Ascending aorta (tissue), 2 donors: ENCODE measurements at regions not wholly inside any gene's neighbourhood (a gene's known extent, or its start where the extent isn't known, plus 50 kb on each side); places are given as distances from the start of the nearest gene placed in this dataset.

Source experiments
- DNase-seq, 2 donors: peaks; one replicate each; pipeline ENCODE4 v3.0.0-alpha.2; 2019; ENCODE audit warnings: low spot score in 2 of 2
- H3K27ac ChIP-seq, 2 donors: fragments of 200-600 bp; sonication (generic); one replicate each; pipeline ENCODE4 v1.5.1; 2016 to 2017; ENCODE audit warnings: mild to moderate bottlenecking in 1 of 2
- H3K27me3 ChIP-seq: fragments of 200-600 bp; sonication (generic); one replicate; pipeline ENCODE4 v1.5.1; 2017
- H3K36me3 ChIP-seq, 2 donors: fragments of 200-600 bp; sonication (generic); one replicate each; pipeline ENCODE4 v1.5.1; 2016
- H3K4me1 ChIP-seq, 2 donors: fragments of 200-600 bp; sonication (generic); one replicate each; pipeline ENCODE4 v1.5.1; 2016 to 2017; ENCODE audit warnings: mild to moderate bottlenecking in 1 of 2
- H3K4me3 ChIP-seq, 2 donors: fragments of 200-600 bp; sonication (generic); one replicate each; pipeline ENCODE4 v1.5.1; 2016 to 2017; ENCODE audit warnings: mild to moderate bottlenecking in 1 of 2
- H3K9me3 ChIP-seq, 2 donors: fragments of 200-600 bp; sonication (generic); one replicate each; pipeline ENCODE4 v1.5.1; 2016
- intact Hi-C: fragments of 100-400 bp; cut with DNase I; formaldehyde crosslinking; loops from one replicate; pipeline ENCODE4 v1.15.1; 2023
- TF ChIP-seq, protein P1 (sequence below), 3 experiments: fragments of 200-600 bp in 2 of 3; fragments of 450-650 bp in 1 of 3; sonication (generic) in 2 of 3; IDR thresholded peaks; one replicate each; pipeline ENCODE4 v1.5.1; 2016 to 2019; ENCODE audit warnings: antibody characterized with exemption in 3 of 3, mild to moderate bottlenecking in 1 of 3, moderate library complexity in 1 of 3

DNA sequence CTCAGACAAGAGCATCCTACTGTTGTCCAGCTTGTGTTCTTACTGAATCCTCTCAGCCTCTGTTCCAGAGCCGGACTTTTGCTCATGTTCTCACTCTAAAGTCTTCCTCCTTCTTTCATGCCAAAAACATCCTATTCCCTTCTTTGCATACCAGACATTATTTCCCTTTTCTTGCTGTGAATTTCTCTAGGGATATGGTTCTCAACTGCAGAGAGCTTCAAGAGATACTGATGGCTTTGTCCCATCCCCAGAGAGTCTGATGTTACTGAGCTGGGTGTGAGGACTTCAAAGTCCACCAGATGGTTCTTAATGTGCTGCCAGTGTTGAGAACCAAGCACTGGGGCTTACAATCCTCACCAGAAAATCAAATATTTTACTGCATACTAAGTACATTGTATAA, 98.6 kb upstream of the FER start:
- Histone ChIP-seq H3K27me3 (no peaks in the 10 kb centered on the region), H3K4me1 (no peaks in the 10 kb centered on the region), H3K27ac (no peak overlapping the region), H3K4me3 (no peak overlapping the region), H3K9me3 (peaks cover 0 to 10% of the 10 kb centered on the region in 2 donors), H3K36me3 (no peaks in the 10 kb centered on the region)
- DNase-seq = no peak
- TF ChIP-seq, protein P1, sequence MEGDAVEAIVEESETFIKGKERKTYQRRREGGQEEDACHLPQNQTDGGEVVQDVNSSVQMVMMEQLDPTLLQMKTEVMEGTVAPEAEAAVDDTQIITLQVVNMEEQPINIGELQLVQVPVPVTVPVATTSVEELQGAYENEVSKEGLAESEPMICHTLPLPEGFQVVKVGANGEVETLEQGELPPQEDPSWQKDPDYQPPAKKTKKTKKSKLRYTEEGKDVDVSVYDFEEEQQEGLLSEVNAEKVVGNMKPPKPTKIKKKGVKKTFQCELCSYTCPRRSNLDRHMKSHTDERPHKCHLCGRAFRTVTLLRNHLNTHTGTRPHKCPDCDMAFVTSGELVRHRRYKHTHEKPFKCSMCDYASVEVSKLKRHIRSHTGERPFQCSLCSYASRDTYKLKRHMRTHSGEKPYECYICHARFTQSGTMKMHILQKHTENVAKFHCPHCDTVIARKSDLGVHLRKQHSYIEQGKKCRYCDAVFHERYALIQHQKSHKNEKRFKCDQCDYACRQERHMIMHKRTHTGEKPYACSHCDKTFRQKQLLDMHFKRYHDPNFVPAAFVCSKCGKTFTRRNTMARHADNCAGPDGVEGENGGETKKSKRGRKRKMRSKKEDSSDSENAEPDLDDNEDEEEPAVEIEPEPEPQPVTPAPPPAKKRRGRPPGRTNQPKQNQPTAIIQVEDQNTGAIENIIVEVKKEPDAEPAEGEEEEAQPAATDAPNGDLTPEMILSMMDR (IDR thresholded peaks at IDR 0.05) = no peak
- intact Hi-C loops = no loop called here

- Histone ChIP-seq H3K27me3 (no peaks in the 10 kb centered on the region), H3K4me1 (peaks cover 0 to 5% of the 10 kb centered on the region in 2 donors), H3K4me3 (no peak overlapping the region), H3K9me3 (peaks cover 0 to 8% of the 10 kb centered on the region in 2 donors), H3K27ac (no peak overlapping the region), H3K36me3 (no peaks in the 10 kb centered on the region)
- peak in 1 of 2 donors; percentile 69 for DNase-seq
- TF ChIP-seq, protein P1 (IDR thresholded peaks at IDR 0.05) = peak; percentile 25 to 74 (median 71)
- intact Hi-C loops = loop anchor here (5.0 kb wide), 1 partner anchor 85 kb away; no protein-coding TSS in a partner anchor
Measured at GRCh38 chr5:108642170-108642906, 105.4 kb upstream of the FER start.

DNA sequence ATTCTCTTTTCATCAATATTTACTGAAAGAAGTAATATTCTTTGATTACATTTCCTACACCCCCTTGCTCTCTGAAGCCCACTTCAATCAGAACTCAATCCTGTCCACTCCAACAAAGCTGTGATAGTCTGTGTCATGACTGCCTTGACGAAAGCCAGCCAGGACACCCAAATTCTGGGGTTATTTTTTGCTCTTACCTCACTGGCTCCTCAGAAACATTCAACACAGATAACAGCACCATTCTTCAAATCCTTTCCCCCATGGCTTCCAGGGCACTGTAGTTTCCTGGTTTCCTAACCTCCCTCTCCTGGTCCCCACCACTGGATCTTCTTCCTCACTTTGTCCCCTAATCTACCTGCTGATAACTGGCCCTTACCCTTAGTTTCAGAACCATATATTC, 106.1 kb upstream of the FER start:
- H3K27ac ChIP-seq = no peak overlapping the region
- TF ChIP-seq, protein P1 (IDR thresholded peaks at IDR 0.05) = no peak
- no peak for DNase-seq
- no peak overlapping the region for H3K4me3 ChIP-seq
- intact Hi-C loops = loop anchor here (5.0 kb wide), 1 partner anchor 86 kb away; no protein-coding TSS in a partner anchor
- peaks cover 0 to under 1% of the 10 kb centered on the region in 2 donors for H3K9me3 ChIP-seq
- H3K36me3 ChIP-seq = no peaks in the 10 kb centered on the region
- H3K27me3 ChIP-seq = no peaks in the 10 kb centered on the region
- H3K4me1 ChIP-seq = peaks cover 0 to 5% of the 10 kb centered on the region in 2 donors

- no peak overlapping the region for H3K27ac ChIP-seq
- no peaks in the 10 kb centered on the region for H3K9me3 ChIP-seq
- peaks cover 0 to 5% of the 10 kb centered on the region in 2 donors for H3K4me1 ChIP-seq
- TF ChIP-seq, protein P1 (IDR thresholded peaks at IDR 0.05) = no peak
- no peaks in the 10 kb centered on the region for H3K27me3 ChIP-seq
- intact Hi-C loops = no loop called here
- DNase-seq = no peak
- no peak overlapping the region for H3K4me3 ChIP-seq
- no peaks in the 10 kb centered on the region for H3K36me3 ChIP-seq
Measured at GRCh38 chr5:108639366-108639765, 108.3 kb upstream of the FER start.

DNA sequence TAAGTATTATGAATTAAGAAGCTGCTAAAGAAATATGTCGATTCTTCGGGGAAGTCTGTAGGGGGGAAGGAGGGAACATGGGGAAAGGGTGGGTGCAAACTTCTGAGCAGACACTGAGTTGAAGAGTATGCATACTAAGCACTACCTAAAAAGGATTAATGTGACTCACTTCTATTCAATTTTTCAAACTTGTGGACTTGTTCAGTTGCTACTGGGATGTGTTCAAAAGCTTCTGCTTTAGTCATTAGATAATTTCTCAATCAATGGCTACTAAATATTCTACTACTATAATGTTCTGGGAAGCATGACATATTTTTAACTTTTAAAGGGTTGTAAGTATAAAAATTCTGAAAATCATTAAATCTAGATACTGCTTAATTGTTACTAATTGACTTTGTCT, 109.7 kb upstream of the FER start:
- intact Hi-C loops = no loop called here

More for the DNA sequence above, 109.7 kb upstream of the FER start:
- Histone ChIP-seq H3K4me1 (peaks cover 0 to 10% of the 10 kb centered on the region in 2 donors), H3K27ac (no peak overlapping the region), H3K4me3 (no peak overlapping the region), H3K27me3 (no peaks in the 10 kb centered on the region), H3K9me3 (no peaks in the 10 kb centered on the region), H3K36me3 (no peaks in the 10 kb centered on the region)
- TF ChIP-seq, protein P1 (IDR thresholded peaks at IDR 0.05) = no peak
- DNase-seq = no peak
